ENCODE measurements at regions not wholly inside any gene's neighbourhood (a gene's known extent, or its start where the extent isn't known, plus 50 kb on each side); places are given as distances from the start of the nearest gene placed in this dataset.

- no peak for TF ChIP-seq EZH2 (IDR thresholded peaks at IDR 0.05; ENCODE audit: low read length)
- no peak for TF ChIP-seq CTCF (optimal IDR thresholded peaks at IDR 0.05 in 1 of 3, IDR thresholded peaks at IDR 0.05 in 1 of 3, conservative IDR thresholded peaks at IDR 0.05 in 1 of 3; ENCODE audit: extremely low read depth in 1 of 3, insufficient read depth in 2 of 3, low read length in 3 of 3)
- Histone ChIP-seq H4K20me1 (ENCODE audit: control insufficient read depth, extremely low read depth, insufficient read depth, low read length) (no peaks in the 10 kb centered on the region), H3K4me1 (ENCODE audit: control insufficient read depth, extremely low read depth, insufficient read depth, low read length) (no peaks in the 10 kb centered on the region), H3K4me2 (ENCODE audit: control insufficient read depth, extremely low read depth, insufficient read depth, low read depth, low read length) (no peak overlapping the region), H3K9me1 (ENCODE audit: control insufficient read depth, extremely low read depth, insufficient read depth, low read length) (no peaks in the 10 kb centered on the region), H3K9ac (ENCODE audit: control insufficient read depth, extremely low read depth, insufficient read depth, low read length) (no peak overlapping the region), H3K79me2 (ENCODE audit: control insufficient read depth, insufficient read depth, low read length) (no peaks in the 10 kb centered on the region), H3K36me3 (ENCODE audit: control insufficient read depth in 2 of 2, extremely low read depth in 1 of 2, insufficient read depth in 2 of 2, low read length in 2 of 2) (no peaks in the 10 kb centered on the region), H3K27me3 (ENCODE audit: control insufficient read depth, extremely low read depth, insufficient read depth, low read length) (no peaks in the 10 kb centered on the region), H3K4me3 (ENCODE audit: control insufficient read depth in 2 of 3, extremely low read depth in 1 of 3, insufficient read depth in 2 of 3, low read depth in 1 of 3, low read length in 3 of 3) (no peak overlapping the region), H3K27ac (ENCODE audit: control insufficient read depth, insufficient read depth, low read length) (no peak overlapping the region), H2AFZ (ENCODE audit: control insufficient read depth, low read length) (no peak overlapping the region), H3K9me3 (ENCODE audit: control insufficient read depth, low read depth, low read length) (no peaks in the 10 kb centered on the region)
- no peak for FAIRE-seq
- no peak for DNase-seq (ENCODE audit: low read depth, low spot score)
- dilution Hi-C loops (cut with MboI; ENCODE audit: extremely low pct_ligation_motif_present, low sequenced_read_pairs): no loop called here
Measured at GRCh38 chr5:40364441-40364840, 315.3 kb upstream of the PTGER4 start.

GRCh38 chr5:40361378-40361777, 318.3 kb upstream of the PTGER4 start:
- Histone ChIP-seq H3K4me2 (ENCODE audit: control insufficient read depth, extremely low read depth, insufficient read depth, low read depth, low read length) (no peak overlapping the region), H3K79me2 (ENCODE audit: control insufficient read depth, insufficient read depth, low read length) (no peaks in the 10 kb centered on the region), H3K9ac (ENCODE audit: control insufficient read depth, extremely low read depth, insufficient read depth, low read length) (no peak overlapping the region), H3K27me3 (ENCODE audit: control insufficient read depth, extremely low read depth, insufficient read depth, low read length) (no peaks in the 10 kb centered on the region), H3K4me3 (ENCODE audit: control insufficient read depth in 2 of 3, extremely low read depth in 1 of 3, insufficient read depth in 2 of 3, low read depth in 1 of 3, low read length in 3 of 3) (no peak overlapping the region), H4K20me1 (ENCODE audit: control insufficient read depth, extremely low read depth, insufficient read depth, low read length) (no peaks in the 10 kb centered on the region), H3K4me1 (ENCODE audit: control insufficient read depth, extremely low read depth, insufficient read depth, low read length) (no peaks in the 10 kb centered on the region), H3K9me1 (ENCODE audit: control insufficient read depth, extremely low read depth, insufficient read depth, low read length) (no peaks in the 10 kb centered on the region), H3K36me3 (ENCODE audit: control insufficient read depth in 2 of 2, extremely low read depth in 1 of 2, insufficient read depth in 2 of 2, low read length in 2 of 2) (no peaks in the 10 kb centered on the region), H2AFZ (ENCODE audit: control insufficient read depth, low read length) (no peak overlapping the region), H3K9me3 (ENCODE audit: control insufficient read depth, low read depth, low read length) (no peaks in the 10 kb centered on the region), H3K27ac (ENCODE audit: control insufficient read depth, insufficient read depth, low read length) (no peak overlapping the region)
- TF ChIP-seq EZH2 (IDR thresholded peaks at IDR 0.05; ENCODE audit: low read length): no peak
- TF ChIP-seq CTCF (optimal IDR thresholded peaks at IDR 0.05 in 1 of 3, IDR thresholded peaks at IDR 0.05 in 1 of 3, conservative IDR thresholded peaks at IDR 0.05 in 1 of 3; ENCODE audit: extremely low read depth in 1 of 3, insufficient read depth in 2 of 3, low read length in 3 of 3): no peak
- DNase-seq (ENCODE audit: low read depth, low spot score) (no peak), FAIRE-seq (no peak)
- dilution Hi-C loops (cut with MboI; ENCODE audit: extremely low pct_ligation_motif_present, low sequenced_read_pairs): no loop called here
